GM23338 (cell line): ENCODE measurements at regions not wholly inside any gene's neighbourhood (a gene's known extent, or its start where the extent isn't known, plus 50 kb on each side); places are given as distances from the start of the nearest gene placed in this dataset.

Experiments
- CREB1 ChIP-seq: fragments of 250-450 bp; sonication (Bioruptor Pico); IDR thresholded peaks from 2 replicates; pipeline ENCODE4 v1.5.0; 2020; ENCODE audit warnings: low read depth, mild to moderate bottlenecking, moderate library complexity
- CTCF ChIP-seq, 2 experiments: fragments of 200-600 bp in 1 of 2; sonication (generic) in 1 of 2; conservative IDR thresholded peaks; 2 replicates each; pipeline versions ENCODE4 v1.5.1 to v1.6.1; 2016 to 2017; ENCODE audit warnings: antibody characterized with exemption in 2 of 2, low read depth in 2 of 2, mild to moderate bottlenecking in 2 of 2, moderate library complexity in 1 of 2
- ETS1 ChIP-seq: IDR thresholded peaks from 2 replicates; pipeline ENCODE4 v1.6.1; 2016; ENCODE audit warnings: antibody characterized with exemption
- EZH2 ChIP-seq: fragments of 200-600 bp; sonication (generic); IDR thresholded peaks from one replicate; pipeline ENCODE4 v1.8.0; 2017; ENCODE audit warnings: antibody characterized with exemption, mild to moderate bottlenecking, low read depth; ENCODE audit not compliant: unreplicated experiment
- EZH2phosphoT487 ChIP-seq: fragments of 200-600 bp; sonication (generic); IDR thresholded peaks from one replicate; pipeline ENCODE4 v1.8.1; 2018; ENCODE audit warnings: antibody characterized with exemption; ENCODE audit not compliant: unreplicated experiment
- JUNB ChIP-seq: IDR thresholded peaks from one replicate; pipeline ENCODE4 v1.6.1; 2016; ENCODE audit warnings: antibody characterized with exemption; ENCODE audit not compliant: unreplicated experiment
- NANOG ChIP-seq: IDR thresholded peaks from 2 replicates; pipeline ENCODE4 v1.6.1; 2016; ENCODE audit warnings: antibody characterized with exemption, borderline replicate concordance
- POLR2AphosphoS5 ChIP-seq: IDR thresholded peaks from 2 replicates; pipeline ENCODE4 v1.6.1; 2016; ENCODE audit warnings: antibody characterized with exemption, low read depth
- REST ChIP-seq: IDR thresholded peaks from one replicate; pipeline ENCODE4 v1.6.1; 2018; ENCODE audit warnings: antibody characterized with exemption; ENCODE audit not compliant: unreplicated experiment
- STAT1 ChIP-seq: IDR thresholded peaks from one replicate; pipeline ENCODE4 v1.6.1; 2016; ENCODE audit warnings: antibody characterized with exemption; ENCODE audit not compliant: unreplicated experiment
- ZNF114 ChIP-seq: fragments of 250-450 bp; sonication (Bioruptor Pico); IDR thresholded peaks from 2 replicates; pipeline ENCODE4 v1.5.0; 2020; ENCODE audit warnings: mild to moderate bottlenecking, moderate library complexity
- ZNF331 ChIP-seq: fragments of 250-450 bp; sonication (Bioruptor Pico); IDR thresholded peaks from 2 replicates; pipeline ENCODE4 v1.5.0; 2020; ENCODE audit warnings: low read depth, mild to moderate bottlenecking, moderate library complexity

GRCh38 chr6:9983168-9983567, 431.7 kb downstream of the TFAP2A start:
- no peak for TF ChIP-seq CREB1 (CRISPR knock-in tag)
- no peak for TF ChIP-seq CTCF (conservative IDR thresholded peaks at IDR 0.05; ENCODE audit: low read depth in 2 of 2)
- no peak for TF ChIP-seq EZH2
- TF ChIP-seq EZH2phosphoT487 = no peak
- no peak for TF ChIP-seq POLR2AphosphoS5
- TF ChIP-seq JUNB = no peak
- TF ChIP-seq REST = no peak
- no peak for TF ChIP-seq ZNF114
- TF ChIP-seq STAT1 = no peak
- no peak for TF ChIP-seq ZNF331
- no peak for TF ChIP-seq ETS1
- no peak for TF ChIP-seq NANOG
